CD8-positive, alpha-beta memory T cell (primary cell): ENCODE measurements at regions not wholly inside any gene's neighbourhood (a gene's known extent, or its start where the extent isn't known, plus 50 kb on each side); places are given as distances from the start of the nearest gene placed in this dataset.

ENCODE experiments used
- CTCF ChIA-PET: fragments of 350-600 bp; sonication (Branson Sonifier 250); formaldehyde crosslinking; loops from one replicate; lab custom pipeline; 2021; ENCODE audit warnings: antibody characterized with exemption; lab: Charles Lee
- POLR2A ChIA-PET: fragments of 350-600 bp; sonication (Branson Sonifier 250); formaldehyde crosslinking; loops from one replicate; lab custom pipeline; 2021; ENCODE audit warnings: antibody characterized with exemption; lab: Charles Lee
- DNase-seq, 5 donors: peaks; one replicate each; pipeline versions ENCODE4 v3.0.0 to v3.0.0-alpha.2; 2020 to 2022; ENCODE audit warnings: mixed read lengths in 1 of 5
- H3K27ac ChIP-seq: one replicate; pipeline ENCODE4 v1.7.0; 2013; ENCODE audit warnings: low read depth, mild to moderate bottlenecking, low read length, moderate library complexity
- H3K27me3 ChIP-seq: 2 replicates; pipeline ENCODE4 v1.7.0; 2013; ENCODE audit warnings: low read length, mild to moderate bottlenecking; ENCODE audit not compliant: insufficient read depth, poor library complexity, severe bottlenecking
- H3K36me3 ChIP-seq: 2 replicates; pipeline ENCODE4 v1.7.0; 2013; ENCODE audit warnings: mild to moderate bottlenecking, low read length, moderate library complexity; ENCODE audit not compliant: insufficient read depth
- H3K4me1 ChIP-seq: 2 replicates; pipeline ENCODE4 v1.7.0; 2013; ENCODE audit warnings: mild to moderate bottlenecking, low read length, moderate library complexity; ENCODE audit not compliant: insufficient read depth
- H3K4me3 ChIP-seq: 2 replicates; pipeline ENCODE4 v1.7.0; 2013; ENCODE audit warnings: mild to moderate bottlenecking, low read length
- H3K9me3 ChIP-seq: 2 replicates; pipeline ENCODE4 v1.7.0; 2013; ENCODE audit warnings: mild to moderate bottlenecking, low read length
- H3K27ac Mint-ChIP-seq, 8 donors: one replicate each; pipeline ENCODE4 v1.8.0; 2020 to 2021; ENCODE audit warnings: mixed read lengths in 8 of 8, mild to moderate bottlenecking in 6 of 8, inconsistent platforms in 3 of 8, moderate library complexity in 3 of 8
- H3K27me3 Mint-ChIP-seq, 2 donors: one replicate each; pipeline ENCODE4 v1.8.0; 2020 to 2021; ENCODE audit warnings: mixed read lengths in 2 of 2, mild to moderate bottlenecking in 1 of 2, moderate library complexity in 1 of 2
- H3K36me3 Mint-ChIP-seq, 3 donors: one replicate each; pipeline ENCODE4 v1.8.0; 2020 to 2021; ENCODE audit warnings: mixed read lengths in 3 of 3, inconsistent platforms in 1 of 3, mild to moderate bottlenecking in 1 of 3
- H3K4me1 Mint-ChIP-seq, 3 donors: one replicate each; pipeline ENCODE4 v1.8.0; 2020 to 2021; ENCODE audit warnings: mixed read lengths in 3 of 3, inconsistent platforms in 1 of 3, mild to moderate bottlenecking in 1 of 3
- H3K4me3 Mint-ChIP-seq, 7 donors: one replicate each; pipeline ENCODE4 v1.8.0; 2020 to 2021; ENCODE audit warnings: mixed read lengths in 7 of 7, mild to moderate bottlenecking in 6 of 7, moderate library complexity in 4 of 7, inconsistent platforms in 2 of 7
- H3K9me3 Mint-ChIP-seq, 5 donors: one replicate each; pipeline ENCODE4 v1.8.0; 2020 to 2022; ENCODE audit warnings: mixed read lengths in 5 of 5, mild to moderate bottlenecking in 3 of 5, moderate library complexity in 2 of 5, inconsistent platforms in 1 of 5

- CTCF ChIA-PET: no interaction called here
- H3K36me3 ChIP-seq: no peaks in the 10 kb centered on the region
- H3K27me3 ChIP-seq: peaks cover 5% of the 10 kb centered on the region
- Mint-ChIP-seq H3K4me1 (no peaks in the 10 kb centered on the region), H3K27me3 (peaks cover 14 to 68% of the 10 kb centered on the region in 2 donors), H3K36me3 (no peaks in the 10 kb centered on the region), H3K4me3 (no peak overlapping the region), H3K27ac (no peak overlapping the region), H3K9me3 (no peaks in the 10 kb centered on the region)
- DNase-seq: no peak
- H3K27ac ChIP-seq: no peak overlapping the region
- H3K9me3 ChIP-seq: no peaks in the 10 kb centered on the region
- no peaks in the 10 kb centered on the region for H3K4me1 ChIP-seq
- POLR2A ChIA-PET: no interaction called here
- H3K4me3 ChIP-seq: no peak overlapping the region
Observed at GRCh38 chr15:62521396-62521795, 356.3 kb upstream of the C2CD4B start.

DNA sequence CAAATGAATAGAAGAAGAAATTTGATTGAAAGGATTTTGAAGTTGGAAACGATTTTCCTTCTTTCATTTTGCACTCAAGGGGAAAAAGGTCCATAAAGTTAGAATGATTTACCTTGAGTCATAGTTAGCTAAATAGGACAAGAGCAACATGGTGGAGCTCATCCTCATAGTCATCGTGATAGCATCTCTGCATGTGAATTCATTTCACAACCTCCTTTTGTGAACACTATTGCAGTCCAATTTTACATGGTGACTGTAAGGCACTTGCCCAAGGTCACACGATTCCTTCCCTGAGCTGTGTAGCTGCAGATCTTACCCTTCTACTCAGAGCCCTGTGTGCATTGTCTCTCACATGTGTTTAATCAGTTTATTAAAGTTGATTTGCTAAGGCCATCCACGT, 359.8 kb upstream of the C2CD4B start:
- H3K27ac Mint-ChIP-seq: no peak overlapping the region
- ChIA-PET CTCF (no interaction called here), POLR2A (no interaction called here)
- Histone ChIP-seq H3K4me3 (no peak overlapping the region), H3K36me3 (no peaks in the 10 kb centered on the region), H3K27ac (no peak overlapping the region), H3K9me3 (no peaks in the 10 kb centered on the region), H3K4me1 (no peaks in the 10 kb centered on the region), H3K27me3 (peaks cover 5% of the 10 kb centered on the region)
- H3K4me3 Mint-ChIP-seq: no peak overlapping the region
- H3K4me1 Mint-ChIP-seq: no peaks in the 10 kb centered on the region
- peaks cover 11 to 54% of the 10 kb centered on the region in 2 donors for H3K27me3 Mint-ChIP-seq
- no peak for DNase-seq
- no peaks in the 10 kb centered on the region for H3K36me3 Mint-ChIP-seq
- H3K9me3 Mint-ChIP-seq: no peaks in the 10 kb centered on the region

- POLR2A ChIA-PET: no interaction called here
- Histone ChIP-seq H3K27me3 (peaks cover 5% of the 10 kb centered on the region), H3K4me1 (no peaks in the 10 kb centered on the region), H3K27ac (no peak overlapping the region), H3K4me3 (no peak overlapping the region), H3K36me3 (no peaks in the 10 kb centered on the region), H3K9me3 (no peaks in the 10 kb centered on the region)
- no peak overlapping the region for H3K27ac Mint-ChIP-seq
- no peak overlapping the region for H3K4me3 Mint-ChIP-seq
- CTCF ChIA-PET: no interaction called here
- H3K27me3 Mint-ChIP-seq: peaks cover 6 to 44% of the 10 kb centered on the region in 2 donors
- H3K9me3 Mint-ChIP-seq: no peaks in the 10 kb centered on the region
- DNase-seq: no peak
- H3K4me1 Mint-ChIP-seq: no peaks in the 10 kb centered on the region
- H3K36me3 Mint-ChIP-seq: no peaks in the 10 kb centered on the region
Observed at GRCh38 chr15:62527387-62527786, 362.3 kb upstream of the C2CD4B start.

DNA sequence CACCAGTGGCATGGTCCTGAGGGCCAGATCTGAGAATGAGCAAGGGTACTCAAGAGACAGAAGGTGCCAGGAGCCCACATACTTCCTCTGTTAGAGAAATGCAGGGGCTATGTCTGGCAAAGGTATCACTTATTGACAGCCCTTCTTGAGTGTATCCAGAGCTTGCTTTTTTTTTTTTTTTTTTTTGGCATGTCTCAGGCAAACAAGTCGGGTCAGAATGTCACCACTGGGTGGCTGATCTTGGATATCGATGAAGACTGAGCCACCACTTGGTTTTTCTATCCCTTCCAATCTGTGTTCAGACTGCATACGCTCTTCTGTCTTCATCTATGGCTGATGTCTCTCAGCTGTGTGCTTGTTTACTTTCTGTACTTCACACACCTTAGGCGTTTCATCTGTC, 363.4 kb upstream of the C2CD4B start:
- Mint-ChIP-seq H3K27me3 (peaks cover 6 to 34% of the 10 kb centered on the region in 2 donors), H3K27ac (no peak overlapping the region), H3K36me3 (no peaks in the 10 kb centered on the region), H3K4me3 (no peak overlapping the region), H3K4me1 (no peaks in the 10 kb centered on the region), H3K9me3 (no peaks in the 10 kb centered on the region)
- H3K27me3 ChIP-seq: peaks cover 5% of the 10 kb centered on the region
- H3K4me3 ChIP-seq: no peak overlapping the region
- ChIA-PET CTCF (no interaction called here), POLR2A (no interaction called here)
- H3K36me3 ChIP-seq: no peaks in the 10 kb centered on the region
- no peak overlapping the region for H3K27ac ChIP-seq
- no peaks in the 10 kb centered on the region for H3K9me3 ChIP-seq
- H3K4me1 ChIP-seq: no peaks in the 10 kb centered on the region
- no peak for DNase-seq

DNA sequence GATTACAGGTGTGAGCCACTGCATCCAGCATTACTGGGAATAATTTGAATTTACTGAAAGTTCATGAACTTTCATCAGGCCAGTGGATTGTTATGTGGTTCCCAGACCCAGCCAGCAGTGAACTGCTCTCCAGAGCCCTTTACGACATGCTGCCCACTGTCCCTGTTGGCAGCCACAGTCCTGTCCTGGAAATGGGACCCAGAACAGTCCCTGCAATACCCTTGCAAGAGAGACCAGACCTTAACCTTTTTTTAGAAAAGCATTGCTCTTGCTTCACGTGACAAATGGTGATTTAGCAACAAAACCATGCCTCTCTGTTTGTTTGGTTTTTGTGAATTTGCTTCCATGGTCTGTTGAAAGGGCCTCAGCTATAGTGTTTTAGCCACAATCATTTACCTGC, 367.3 kb upstream of the C2CD4B start:
- no peak overlapping the region for H3K4me3 ChIP-seq
- Mint-ChIP-seq H3K27me3 (peaks cover 3 to 21% of the 10 kb centered on the region in 2 donors), H3K36me3 (no peaks in the 10 kb centered on the region), H3K4me3 (no peak overlapping the region), H3K4me1 (no peaks in the 10 kb centered on the region), H3K9me3 (no peaks in the 10 kb centered on the region), H3K27ac (no peak overlapping the region)
- H3K9me3 ChIP-seq: no peaks in the 10 kb centered on the region
- H3K4me1 ChIP-seq: no peaks in the 10 kb centered on the region
- no peaks in the 10 kb centered on the region for H3K36me3 ChIP-seq
- POLR2A ChIA-PET: no interaction called here
- H3K27me3 ChIP-seq: no peaks in the 10 kb centered on the region
- H3K27ac ChIP-seq: no peak overlapping the region
- CTCF ChIA-PET: no interaction called here
- no peak for DNase-seq

DNA sequence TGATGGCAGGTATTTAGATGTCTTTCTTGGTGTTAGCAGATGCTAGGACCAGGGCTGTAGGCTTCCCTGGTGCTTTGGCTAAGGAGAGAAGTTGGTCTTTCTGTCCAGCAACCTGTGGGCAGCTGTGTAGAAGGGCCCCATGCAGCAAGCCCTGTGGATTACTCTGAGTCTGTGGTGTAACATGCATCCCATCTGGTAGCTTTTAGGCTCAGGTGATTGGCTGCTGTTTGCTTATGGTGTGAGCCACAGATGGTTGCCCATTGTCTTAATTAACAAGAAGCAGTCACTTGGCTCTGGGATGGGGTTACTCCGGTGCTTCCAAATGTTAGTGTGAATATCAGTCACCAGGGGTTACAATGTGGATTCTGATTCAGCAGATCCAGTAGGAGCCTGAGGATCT, 368.6 kb upstream of the C2CD4B start:
- CTCF ChIA-PET: no interaction called here
- no peak overlapping the region for H3K27ac Mint-ChIP-seq

DNA sequence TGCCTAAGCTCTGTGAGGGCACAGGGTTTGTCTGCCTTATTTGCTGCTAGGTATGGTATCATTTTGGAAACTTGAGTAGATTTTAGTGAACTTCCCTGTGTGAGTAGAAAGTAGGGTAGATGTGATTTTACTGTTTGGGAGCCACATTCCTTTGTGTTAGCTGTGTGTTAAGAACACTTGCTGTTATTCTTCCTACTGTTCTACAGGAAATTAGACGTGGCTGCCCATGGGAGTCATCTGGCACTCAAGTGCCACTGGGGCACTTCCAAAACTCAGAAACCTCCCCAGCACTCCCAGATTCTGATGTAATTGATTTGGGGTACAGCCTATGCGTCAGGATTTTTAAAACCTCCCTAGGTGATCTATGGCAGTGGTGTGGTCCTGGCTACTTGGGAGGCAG, 369.9 kb upstream of the C2CD4B start:
- no peaks in the 10 kb centered on the region for H3K9me3 Mint-ChIP-seq
- no peak overlapping the region for H3K4me3 Mint-ChIP-seq
- no peaks in the 10 kb centered on the region for H3K4me1 Mint-ChIP-seq
- H3K9me3 ChIP-seq: no peaks in the 10 kb centered on the region
- no peak for DNase-seq
- H3K27me3 ChIP-seq: no peaks in the 10 kb centered on the region
- CTCF ChIA-PET: no interaction called here
- H3K4me3 ChIP-seq: no peak overlapping the region
- no peak overlapping the region for H3K27ac ChIP-seq
- POLR2A ChIA-PET: no interaction called here
- no peaks in the 10 kb centered on the region for H3K36me3 ChIP-seq
- peaks cover 0 to 21% of the 10 kb centered on the region in 2 donors for H3K27me3 Mint-ChIP-seq
- H3K27ac Mint-ChIP-seq: no peak overlapping the region
- no peaks in the 10 kb centered on the region for H3K36me3 Mint-ChIP-seq
- no peaks in the 10 kb centered on the region for H3K4me1 ChIP-seq

More for the DNA sequence above, 368.6 kb upstream of the C2CD4B start:
- Mint-ChIP-seq H3K36me3 (no peaks in the 10 kb centered on the region), H3K4me1 (no peaks in the 10 kb centered on the region), H3K4me3 (no peak overlapping the region), H3K27me3 (peaks cover 3 to 22% of the 10 kb centered on the region in 2 donors), H3K9me3 (no peaks in the 10 kb centered on the region)
- H3K4me3 ChIP-seq: no peak overlapping the region
- H3K27ac ChIP-seq: no peak overlapping the region
- DNase-seq: no peak
- POLR2A ChIA-PET: no interaction called here
- H3K9me3 ChIP-seq: no peaks in the 10 kb centered on the region
- no peaks in the 10 kb centered on the region for H3K27me3 ChIP-seq
- H3K4me1 ChIP-seq: no peaks in the 10 kb centered on the region
- no peaks in the 10 kb centered on the region for H3K36me3 ChIP-seq

GRCh38 chr15:62539236-62539635, 374.2 kb upstream of the C2CD4B start:
- no peaks in the 10 kb centered on the region for H3K36me3 Mint-ChIP-seq
- H3K4me1 Mint-ChIP-seq: no peaks in the 10 kb centered on the region
- no peak overlapping the region for H3K4me3 ChIP-seq
- H3K27ac ChIP-seq: no peak overlapping the region
- ChIA-PET CTCF (no interaction called here), POLR2A (no interaction called here)
- H3K27ac Mint-ChIP-seq: no peak overlapping the region
- peaks cover 4 to 11% of the 10 kb centered on the region in 2 donors for H3K27me3 Mint-ChIP-seq
- H3K36me3 ChIP-seq: no peaks in the 10 kb centered on the region
- H3K9me3 ChIP-seq: no peaks in the 10 kb centered on the region
- H3K4me1 ChIP-seq: no peaks in the 10 kb centered on the region
- H3K4me3 Mint-ChIP-seq: no peak overlapping the region
- H3K27me3 ChIP-seq: no peaks in the 10 kb centered on the region
- no peak for DNase-seq
- H3K9me3 Mint-ChIP-seq: no peaks in the 10 kb centered on the region

GRCh38 chr15:62541250-62541649, 376.2 kb upstream of the C2CD4B start:
- no peak for DNase-seq
- Histone ChIP-seq H3K4me1 (no peaks in the 10 kb centered on the region), H3K27ac (no peak overlapping the region), H3K4me3 (no peak overlapping the region), H3K36me3 (no peaks in the 10 kb centered on the region), H3K9me3 (no peaks in the 10 kb centered on the region), H3K27me3 (no peaks in the 10 kb centered on the region)
- CTCF ChIA-PET: no interaction called here
- H3K36me3 Mint-ChIP-seq: no peaks in the 10 kb centered on the region
- H3K27ac Mint-ChIP-seq: peak overlapping the region in 1 of 8 donors; percentile 81
- H3K4me1 Mint-ChIP-seq: no peaks in the 10 kb centered on the region
- H3K27me3 Mint-ChIP-seq: peaks cover 6 to 10% of the 10 kb centered on the region in 2 donors
- no peak overlapping the region for H3K4me3 Mint-ChIP-seq
- no peaks in the 10 kb centered on the region for H3K9me3 Mint-ChIP-seq
- POLR2A ChIA-PET: no interaction called here
